Ovary (tissue), 7 donors: ENCODE measurements at regions not wholly inside any gene's neighbourhood (a gene's known extent, or its start where the extent isn't known, plus 50 kb on each side); places are given as distances from the start of the nearest gene placed in this dataset.

Experiments used
- DNase-seq, 5 donors: peaks; one replicate each; pipeline ENCODE4 v3.0.0-alpha.2; 2019 to 2020
- H3K27ac ChIP-seq, 2 donors: fragments of 200-600 bp; one replicate each; pipeline versions ENCODE4 v1.5.1 to v1.8.0; 2019 to 2022
- H3K27me3 ChIP-seq: fragments of 200-600 bp; one replicate; pipeline ENCODE4 v1.8.0; 2022
- H3K36me3 ChIP-seq: fragments of 200-600 bp; sonication (generic); one replicate; pipeline ENCODE4 v1.5.1; 2019
- H3K4me1 ChIP-seq: one replicate; pipeline ENCODE4 v1.8.1; 2013; ENCODE audit warnings: mild to moderate bottlenecking, moderate library complexity; ENCODE audit not compliant: insufficient read depth
- H3K4me3 ChIP-seq: fragments of 200-600 bp; sonication (generic); one replicate; pipeline ENCODE4 v1.5.1; 2017
- H3K9me3 ChIP-seq, 2 donors: fragments of 200-600 bp in 1 of 2; sonication (generic) in 1 of 2; one replicate each; pipeline versions ENCODE4 v1.5.1 to v1.8.1; 2013 to 2019; ENCODE audit warnings: mild to moderate bottlenecking in 1 of 2, moderate library complexity in 1 of 2
- EP300 ChIP-seq: sonication (generic); formaldehyde crosslinking; IDR thresholded peaks from one replicate; pipeline ENCODE4 v1.6.1; 2017; ENCODE audit warnings: antibody characterized with exemption
- POLR2A ChIP-seq: fragments of 450-650 bp; IDR thresholded peaks from one replicate; pipeline ENCODE4 v1.6.1; 2017; ENCODE audit warnings: antibody characterized with exemption, mild to moderate bottlenecking, moderate library complexity
- WGBS, 3 donors: extraction: QIAGEN DNeasy Blood & Tissue Kit in 1 of 3; methylation state at CpG; one replicate each; pipeline versions ENCODE4 v1.1.5 to v1.1.7; 2013 to 2017; 5-methylcytosine and 5-hydroxymethylcytosine counted together
- intact Hi-C, 4 donors: fragments of 100-400 bp; cut with DNase I; formaldehyde crosslinking; loops; one replicate each; pipeline versions ENCODE4 v1.11.0 to v1.15.1; 2022 to 2023
- TF ChIP-seq, protein P1 (sequence below), 3 donors: fragments of 450-650 bp in 2 of 3; fragments of 200-600 bp in 1 of 3; IDR thresholded peaks; one replicate each; pipeline versions ENCODE4 v1.5.1 to v1.8.0; 2016 to 2022; ENCODE audit warnings: antibody characterized with exemption in 3 of 3, mild to moderate bottlenecking in 1 of 3
- donor health status: DM: no; HTN: no; CAD: no; lungs with moderate emphysema.
- donor health status: DM: no; HTN: no; CAD: no.
- donor health status: Bipolar disorder and iron deficiency.
- donor health status: DM: no; HTN: no; CAD: no.
- donor health status: DM: yes; HTN: yes; CAD: no.

DNA sequence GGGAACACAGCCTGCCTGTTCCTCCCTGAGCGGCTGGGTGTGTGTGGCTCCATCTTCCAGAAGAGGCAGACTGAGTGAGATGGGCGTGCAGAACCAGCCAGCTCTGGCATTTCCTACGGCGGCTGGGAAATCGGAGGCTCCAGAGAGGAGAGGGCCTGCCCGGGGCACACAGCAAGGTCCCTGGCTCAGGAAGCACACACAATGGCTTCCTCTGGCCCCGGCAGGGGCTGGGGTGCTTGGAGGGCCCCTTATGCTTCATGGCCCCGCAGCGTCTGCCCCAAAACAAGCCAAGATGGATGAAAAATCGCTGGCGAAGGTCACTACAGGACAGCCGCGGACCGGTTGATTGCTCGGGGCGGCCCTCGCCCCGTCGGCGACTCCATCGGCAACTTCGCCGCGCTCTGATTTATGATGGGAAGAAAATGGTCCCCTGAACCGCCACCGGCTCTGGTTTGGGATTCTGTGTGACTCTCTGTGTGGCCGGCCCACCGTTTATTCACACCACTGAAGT lies 191.5 kb upstream of the C14orf180 start:
- Histone ChIP-seq H3K27me3 (no peaks in the 10 kb centered on the region), H3K36me3 (no peaks in the 10 kb centered on the region), H3K4me1 (peaks cover 11% of the 10 kb centered on the region), H3K9me3 (no peaks in the 10 kb centered on the region), H3K27ac (no peak overlapping the region), H3K4me3 (no peak overlapping the region)
- DNase-seq = peak in 1 of 5 donors; percentile 3
- TF ChIP-seq EP300 (no peak), POLR2A (no peak)
- TF ChIP-seq, protein P1, sequence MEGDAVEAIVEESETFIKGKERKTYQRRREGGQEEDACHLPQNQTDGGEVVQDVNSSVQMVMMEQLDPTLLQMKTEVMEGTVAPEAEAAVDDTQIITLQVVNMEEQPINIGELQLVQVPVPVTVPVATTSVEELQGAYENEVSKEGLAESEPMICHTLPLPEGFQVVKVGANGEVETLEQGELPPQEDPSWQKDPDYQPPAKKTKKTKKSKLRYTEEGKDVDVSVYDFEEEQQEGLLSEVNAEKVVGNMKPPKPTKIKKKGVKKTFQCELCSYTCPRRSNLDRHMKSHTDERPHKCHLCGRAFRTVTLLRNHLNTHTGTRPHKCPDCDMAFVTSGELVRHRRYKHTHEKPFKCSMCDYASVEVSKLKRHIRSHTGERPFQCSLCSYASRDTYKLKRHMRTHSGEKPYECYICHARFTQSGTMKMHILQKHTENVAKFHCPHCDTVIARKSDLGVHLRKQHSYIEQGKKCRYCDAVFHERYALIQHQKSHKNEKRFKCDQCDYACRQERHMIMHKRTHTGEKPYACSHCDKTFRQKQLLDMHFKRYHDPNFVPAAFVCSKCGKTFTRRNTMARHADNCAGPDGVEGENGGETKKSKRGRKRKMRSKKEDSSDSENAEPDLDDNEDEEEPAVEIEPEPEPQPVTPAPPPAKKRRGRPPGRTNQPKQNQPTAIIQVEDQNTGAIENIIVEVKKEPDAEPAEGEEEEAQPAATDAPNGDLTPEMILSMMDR (IDR thresholded peaks at IDR 0.05) = no peak
- 88 to 97% (median 91%) methylated on average over 28 of the region's 28 CpGs for WGBS, 3 donors
- intact Hi-C loops = no loop called here

GRCh38 chr14:104388541-104389325 lies 190.8 kb upstream of the C14orf180 start:
- Histone ChIP-seq H3K9me3 (no peaks in the 10 kb centered on the region), H3K36me3 (no peaks in the 10 kb centered on the region), H3K27ac (no peak overlapping the region), H3K4me3 (no peak overlapping the region), H3K27me3 (no peaks in the 10 kb centered on the region), H3K4me1 (peaks cover 7% of the 10 kb centered on the region)
- TF ChIP-seq EP300 (no peak), POLR2A (no peak)
- TF ChIP-seq, protein P1 (IDR thresholded peaks at IDR 0.05) = no peak
- intact Hi-C loops = no loop called here
- peak in 1 of 5 donors; percentile 2 for DNase-seq
- WGBS, 3 donors = 92 to 95% (median 95%) methylated on average over 28 of the region's 28 CpGs

- Histone ChIP-seq H3K27me3 (no peaks in the 10 kb centered on the region), H3K27ac (no peak overlapping the region)
- 82 to 86% (median 83%) methylated on average over 28 of the region's 28 CpGs for WGBS, 3 donors
These were observed 190.0 kb upstream of the C14orf180 start for GRCh38 chr14:104389326-104390220.

More at GRCh38 chr14:104389326-104390220, 190.0 kb upstream of the C14orf180 start:
- DNase-seq = peak in 2 of 5 donors; percentile 3 to 4
- intact Hi-C loops = no loop called here
- Histone ChIP-seq H3K4me1 (no peaks in the 10 kb centered on the region), H3K36me3 (no peaks in the 10 kb centered on the region), H3K4me3 (no peak overlapping the region), H3K9me3 (no peaks in the 10 kb centered on the region)
- TF ChIP-seq EP300 (no peak), POLR2A (no peak)
- TF ChIP-seq, protein P1 (IDR thresholded peaks at IDR 0.05) = no peak
